ENCODE measurements at regions not wholly inside any gene's neighbourhood (a gene's known extent, or its start where the extent isn't known, plus 50 kb on each side); places are given as distances from the start of the nearest gene placed in this dataset.

DNA sequence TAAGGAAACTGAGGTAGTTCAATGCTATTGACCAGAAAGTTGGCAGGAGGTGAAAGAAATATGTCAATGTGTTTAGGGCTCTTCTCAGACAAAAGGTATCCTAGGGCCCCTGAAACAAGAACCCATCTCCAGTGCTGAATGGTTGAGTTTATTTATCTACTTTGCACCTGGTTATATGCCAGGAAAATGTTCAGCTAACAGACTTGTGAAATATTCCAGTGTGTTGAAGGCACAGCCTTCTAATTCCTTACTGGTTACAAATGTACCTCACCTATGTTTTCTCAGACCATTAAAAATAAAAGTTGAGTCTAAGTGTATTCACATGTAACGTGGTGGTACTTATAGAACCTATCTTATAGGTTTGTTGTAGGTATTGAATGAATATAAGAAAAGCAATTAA, 511.7 kb upstream of the SEL1L start:
- Histone ChIP-seq H3K36me3 (no peaks in the 10 kb centered on the region), H3K27me3 (no peaks in the 10 kb centered on the region), H3K4me3 (ENCODE audit: low read depth in 1 of 2, low read length in 1 of 2) (no peak overlapping the region), H3K4me1 (ENCODE audit: control insufficient read depth in 1 of 2, insufficient read depth in 1 of 2, low read depth in 1 of 2, low read length in 1 of 2) (no peaks in the 10 kb centered on the region), H3K9me3 (no peaks in the 10 kb centered on the region), H3K27ac (no peak overlapping the region)
- TF ChIP-seq, protein P1, sequence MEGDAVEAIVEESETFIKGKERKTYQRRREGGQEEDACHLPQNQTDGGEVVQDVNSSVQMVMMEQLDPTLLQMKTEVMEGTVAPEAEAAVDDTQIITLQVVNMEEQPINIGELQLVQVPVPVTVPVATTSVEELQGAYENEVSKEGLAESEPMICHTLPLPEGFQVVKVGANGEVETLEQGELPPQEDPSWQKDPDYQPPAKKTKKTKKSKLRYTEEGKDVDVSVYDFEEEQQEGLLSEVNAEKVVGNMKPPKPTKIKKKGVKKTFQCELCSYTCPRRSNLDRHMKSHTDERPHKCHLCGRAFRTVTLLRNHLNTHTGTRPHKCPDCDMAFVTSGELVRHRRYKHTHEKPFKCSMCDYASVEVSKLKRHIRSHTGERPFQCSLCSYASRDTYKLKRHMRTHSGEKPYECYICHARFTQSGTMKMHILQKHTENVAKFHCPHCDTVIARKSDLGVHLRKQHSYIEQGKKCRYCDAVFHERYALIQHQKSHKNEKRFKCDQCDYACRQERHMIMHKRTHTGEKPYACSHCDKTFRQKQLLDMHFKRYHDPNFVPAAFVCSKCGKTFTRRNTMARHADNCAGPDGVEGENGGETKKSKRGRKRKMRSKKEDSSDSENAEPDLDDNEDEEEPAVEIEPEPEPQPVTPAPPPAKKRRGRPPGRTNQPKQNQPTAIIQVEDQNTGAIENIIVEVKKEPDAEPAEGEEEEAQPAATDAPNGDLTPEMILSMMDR (IDR thresholded peaks at IDR 0.05) = no peak

DNA sequence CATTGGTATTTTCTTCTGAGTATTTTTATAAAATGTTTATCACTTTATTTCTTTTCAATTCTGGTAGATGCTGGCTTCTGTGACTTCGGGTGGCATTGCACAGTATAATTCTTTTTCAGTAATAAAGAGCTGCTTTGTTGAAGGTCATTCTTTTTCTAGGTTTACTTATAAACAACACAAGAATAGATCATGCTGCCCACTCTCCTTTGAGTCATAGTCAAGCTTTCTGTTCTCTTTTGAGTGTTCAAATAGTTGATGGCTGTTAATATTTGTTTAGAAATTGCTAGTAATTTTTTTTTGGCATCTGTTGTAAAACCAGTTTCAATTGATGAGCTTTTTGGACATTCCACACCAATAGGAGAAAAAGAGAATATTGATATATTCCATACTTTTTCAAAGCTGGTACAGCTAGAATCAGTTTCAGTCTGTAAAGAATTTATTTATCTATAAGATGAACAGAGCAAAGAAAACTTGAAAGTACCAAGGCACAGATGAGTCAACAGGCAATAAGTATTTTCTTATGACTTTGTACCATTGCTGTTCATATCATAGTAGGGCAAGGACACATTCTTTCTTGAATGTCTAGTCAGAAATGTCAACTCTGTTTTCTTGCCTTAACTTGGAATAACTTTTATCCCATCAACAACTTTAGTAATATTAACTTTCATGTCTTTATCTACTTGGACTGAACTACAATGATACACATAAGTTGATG, 513.0 kb upstream of the SEL1L start:
- no peaks in the 10 kb centered on the region for H3K4me1 ChIP-seq (ENCODE audit: control insufficient read depth in 1 of 2, insufficient read depth in 1 of 2, low read depth in 1 of 2, low read length in 1 of 2)
- no peaks in the 10 kb centered on the region for H3K36me3 ChIP-seq
- no peak overlapping the region for H3K4me3 ChIP-seq (ENCODE audit: low read depth in 1 of 2, low read length in 1 of 2)
- H3K9me3 ChIP-seq = no peaks in the 10 kb centered on the region
- no peaks in the 10 kb centered on the region for H3K27me3 ChIP-seq
- H3K27ac ChIP-seq = no peak overlapping the region
- TF ChIP-seq, protein P1 (IDR thresholded peaks at IDR 0.05) = no peak

DNA sequence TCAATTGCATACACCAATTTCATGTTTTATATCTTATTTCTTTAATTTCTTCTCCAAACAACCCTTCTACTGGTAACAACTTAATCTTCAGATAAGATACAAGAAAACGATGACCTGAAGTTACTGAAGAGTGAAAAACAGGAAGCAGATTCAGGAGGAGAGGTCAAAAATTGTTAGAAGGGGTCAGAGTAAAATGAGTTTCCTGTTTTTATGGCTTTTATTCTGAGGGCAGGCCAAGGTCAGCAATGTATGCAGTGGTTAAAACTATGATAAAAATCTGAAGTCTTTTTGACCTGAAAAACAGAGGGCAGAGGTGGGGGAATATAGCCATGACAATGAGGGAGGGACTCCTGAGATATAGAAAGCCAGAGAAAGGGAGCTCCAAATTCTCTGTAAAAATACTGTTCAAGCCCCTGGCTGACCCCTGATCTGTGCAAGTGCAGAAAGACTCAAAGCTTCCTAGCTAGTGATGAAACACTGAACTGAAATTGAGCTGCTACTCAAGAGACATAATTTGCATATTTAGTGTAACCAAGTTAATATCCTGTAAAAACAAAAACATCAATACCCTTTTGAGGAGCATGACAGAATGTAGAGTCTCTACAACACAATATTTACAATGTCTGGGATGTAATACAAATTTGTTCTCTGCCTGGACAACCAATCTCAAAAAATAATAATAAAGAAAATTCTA, 514.3 kb upstream of the SEL1L start:
- no peak overlapping the region for H3K4me3 ChIP-seq (ENCODE audit: low read depth in 1 of 2, low read length in 1 of 2)
- TF ChIP-seq, protein P1 (IDR thresholded peaks at IDR 0.05) = no peak
- H3K27ac ChIP-seq = no peak overlapping the region
- no peaks in the 10 kb centered on the region for H3K36me3 ChIP-seq
- H3K9me3 ChIP-seq = no peaks in the 10 kb centered on the region
- no peaks in the 10 kb centered on the region for H3K27me3 ChIP-seq
- no peaks in the 10 kb centered on the region for H3K4me1 ChIP-seq (ENCODE audit: control insufficient read depth in 1 of 2, insufficient read depth in 1 of 2, low read depth in 1 of 2, low read length in 1 of 2)

DNA sequence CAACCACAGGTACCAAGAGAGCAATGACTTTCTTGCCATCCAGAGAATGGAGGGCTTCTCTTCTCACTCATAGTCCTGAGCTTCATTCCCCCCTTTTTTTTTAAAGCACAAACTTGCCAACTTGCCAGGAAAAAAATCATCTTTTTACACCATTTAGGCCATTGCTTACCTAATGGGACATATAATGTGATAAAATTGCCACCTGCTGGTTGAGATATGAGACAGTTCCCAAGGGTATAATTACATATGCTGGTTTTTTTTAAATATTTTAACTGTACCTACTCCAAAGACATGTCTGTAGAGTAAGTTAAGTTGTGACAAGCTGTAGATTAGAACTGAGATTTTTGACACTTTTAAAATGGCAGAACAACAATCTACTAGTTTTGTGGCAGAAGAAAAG, 519.1 kb upstream of the SEL1L start:
- Histone ChIP-seq H3K27me3 (no peaks in the 10 kb centered on the region), H3K9me3 (no peaks in the 10 kb centered on the region), H3K27ac (no peak overlapping the region), H3K36me3 (no peaks in the 10 kb centered on the region), H3K4me1 (ENCODE audit: control insufficient read depth in 1 of 2, insufficient read depth in 1 of 2, low read depth in 1 of 2, low read length in 1 of 2) (no peaks in the 10 kb centered on the region), H3K4me3 (ENCODE audit: low read depth in 1 of 2, low read length in 1 of 2) (no peak overlapping the region)
- TF ChIP-seq, protein P1 (IDR thresholded peaks at IDR 0.05) = no peak

DNA sequence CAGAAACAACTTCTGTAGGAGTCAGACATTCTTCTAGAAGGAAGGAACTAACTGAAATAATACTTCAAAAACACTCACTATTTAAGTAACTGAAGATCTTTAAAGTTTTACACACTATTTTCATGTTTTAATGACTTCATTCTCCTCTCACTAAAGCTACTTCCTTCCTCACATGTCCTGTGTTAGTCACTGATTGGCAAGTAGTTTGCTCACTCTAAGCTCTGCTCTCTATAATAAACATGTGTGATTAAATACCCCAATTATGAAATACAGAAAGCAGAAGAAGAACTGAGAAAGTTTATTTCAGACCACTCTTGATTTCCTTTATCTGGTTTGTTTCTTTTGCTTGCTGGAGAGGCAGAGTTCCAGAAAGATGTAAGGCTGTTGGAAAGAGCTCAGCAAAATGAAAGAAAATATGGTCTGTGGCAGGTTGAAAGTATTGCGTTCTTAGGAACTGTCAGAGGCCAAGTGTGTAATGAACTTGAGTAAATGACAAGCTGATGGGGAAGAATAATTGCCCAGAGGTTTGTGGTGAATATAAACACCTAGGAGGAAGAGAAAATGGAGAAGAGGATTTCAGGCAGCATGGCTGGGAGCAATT, 522.0 kb upstream of the SEL1L start:
- no peak overlapping the region for H3K4me3 ChIP-seq (ENCODE audit: low read depth in 1 of 2, low read length in 1 of 2)
- H3K9me3 ChIP-seq = no peaks in the 10 kb centered on the region
- no peak overlapping the region for H3K27ac ChIP-seq
- TF ChIP-seq, protein P1 (IDR thresholded peaks at IDR 0.05) = no peak
- no peaks in the 10 kb centered on the region for H3K4me1 ChIP-seq (ENCODE audit: control insufficient read depth in 1 of 2, insufficient read depth in 1 of 2, low read depth in 1 of 2, low read length in 1 of 2)
- H3K36me3 ChIP-seq = no peaks in the 10 kb centered on the region
- H3K27me3 ChIP-seq = no peaks in the 10 kb centered on the region
